Limb (tissue), 2 donors: ENCODE measurements at regions not wholly inside any gene's neighbourhood (a gene's known extent, or its start where the extent isn't known, plus 50 kb on each side); places are given as distances from the start of the nearest gene placed in this dataset.
"Not testable (repeated sequence)": the region's sequence is repeated elsewhere in the genome, so short reads cannot be mapped to it uniquely, and the experiment has no call there.

Experiments used
- DNase-seq, 2 donors: peaks; one replicate each; pipeline ENCODE4 v3.0.0-alpha.2; 2016; ENCODE audit errors: extremely low spot score in 2 of 2

DNA sequence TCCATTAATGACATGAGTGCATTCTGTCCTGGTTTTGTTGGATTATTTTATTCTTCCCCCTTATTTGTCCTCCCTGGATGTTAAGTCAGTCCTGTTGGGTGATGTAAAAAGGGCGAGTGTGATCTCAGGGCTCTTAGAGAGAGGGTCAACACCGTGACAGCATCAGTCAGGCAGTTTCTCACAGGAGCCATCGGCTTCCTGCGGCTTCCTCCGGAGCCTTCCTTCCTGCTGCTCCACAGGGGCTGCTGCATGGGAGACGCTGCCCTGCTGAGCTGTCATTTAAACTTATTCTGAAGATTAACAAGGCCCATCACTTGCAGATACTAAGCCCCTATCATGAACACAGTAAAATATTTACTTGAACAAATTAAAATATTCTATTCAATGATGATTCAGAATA, 211.3 kb downstream of the SPATA31A1 start:
- DNase-seq: not testable (repeated sequence)

DNA sequence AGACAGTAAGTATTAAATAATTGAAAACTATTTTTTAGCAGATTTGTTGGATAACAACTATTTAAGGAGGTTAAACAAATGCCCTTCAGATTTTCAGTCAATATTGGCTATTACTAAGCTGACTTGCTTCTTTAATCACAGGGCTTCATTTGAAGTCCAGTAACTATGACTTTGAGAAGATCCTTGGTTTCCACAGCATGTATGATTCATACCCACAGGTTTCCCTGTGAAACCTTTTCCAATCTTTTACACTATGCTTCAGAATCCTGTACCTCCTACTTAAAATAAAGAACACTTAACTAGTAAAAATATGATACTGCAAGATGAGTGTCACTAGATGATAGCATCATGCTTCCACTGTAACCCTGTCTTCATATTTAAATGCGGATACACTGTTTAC, 211.9 kb downstream of the SPATA31A1 start:
- DNase-seq: not testable (repeated sequence)

DNA sequence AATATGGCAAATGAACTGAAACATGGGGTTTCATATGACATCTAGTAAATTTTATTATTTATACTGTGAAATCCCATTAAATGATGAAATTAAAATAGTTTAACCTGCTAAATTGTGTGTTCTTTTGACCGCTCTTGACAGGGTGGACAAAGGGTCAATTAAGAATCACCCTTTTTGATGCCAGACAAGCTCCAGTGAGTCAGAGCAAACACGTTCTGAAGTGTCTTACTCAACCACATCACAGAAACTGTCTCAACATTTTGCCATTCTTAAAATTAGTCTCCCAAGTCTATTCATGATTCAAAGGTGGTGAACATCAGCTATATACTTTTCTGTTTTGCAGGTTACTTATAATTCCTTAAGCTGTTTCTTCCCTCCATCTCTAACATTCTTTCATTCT, 213.4 kb downstream of the SPATA31A1 start:
- not testable (repeated sequence) for DNase-seq

DNA sequence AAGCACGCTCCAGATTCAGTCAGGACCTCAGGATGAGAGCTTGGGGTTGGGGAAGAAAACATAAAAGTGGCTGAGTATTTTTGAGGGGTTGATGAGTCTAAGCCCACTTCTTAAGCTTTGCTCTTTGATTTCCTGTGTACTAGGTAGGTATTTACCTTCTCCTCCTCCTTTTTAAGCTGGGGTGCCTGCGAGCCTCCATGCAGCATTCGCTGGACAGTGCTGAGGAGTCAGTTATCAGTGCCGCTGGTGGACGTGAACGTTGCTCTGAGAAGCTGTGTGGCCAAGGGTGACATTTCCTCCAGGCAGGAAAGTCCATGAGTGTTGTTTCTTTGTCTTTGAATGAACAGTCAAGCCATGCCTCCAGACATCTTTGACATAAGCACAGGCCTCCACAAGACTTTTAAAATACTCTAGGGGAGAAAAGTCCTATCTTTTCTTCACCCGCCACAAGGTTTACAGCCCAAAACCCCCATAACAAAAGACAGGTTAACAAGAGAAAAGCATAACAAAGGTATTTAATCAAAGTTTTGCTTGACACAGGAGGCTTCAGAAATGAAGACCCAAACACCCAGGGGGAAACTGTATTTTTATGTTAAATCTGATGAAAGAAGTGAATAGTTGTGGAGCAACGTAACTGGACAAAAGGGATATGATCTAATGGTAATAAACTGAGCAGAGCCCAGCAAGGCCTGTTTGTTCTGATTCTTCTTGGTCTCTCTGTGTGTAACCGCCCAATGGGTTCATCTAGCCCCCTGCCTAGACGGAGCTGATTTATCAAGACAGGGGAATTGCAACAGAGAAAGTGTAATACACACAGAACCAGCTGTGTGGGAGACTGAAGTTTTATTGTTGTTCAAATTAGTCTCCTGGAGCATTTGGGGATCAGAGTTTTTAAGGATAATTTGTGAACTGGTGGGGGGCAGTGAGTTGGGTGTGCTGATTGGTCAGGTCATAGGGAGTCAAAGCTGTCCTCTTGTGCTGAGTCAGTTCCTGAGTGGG, 217.9 kb downstream of the SPATA31A1 start:
- DNase-seq: not testable (repeated sequence)

DNA sequence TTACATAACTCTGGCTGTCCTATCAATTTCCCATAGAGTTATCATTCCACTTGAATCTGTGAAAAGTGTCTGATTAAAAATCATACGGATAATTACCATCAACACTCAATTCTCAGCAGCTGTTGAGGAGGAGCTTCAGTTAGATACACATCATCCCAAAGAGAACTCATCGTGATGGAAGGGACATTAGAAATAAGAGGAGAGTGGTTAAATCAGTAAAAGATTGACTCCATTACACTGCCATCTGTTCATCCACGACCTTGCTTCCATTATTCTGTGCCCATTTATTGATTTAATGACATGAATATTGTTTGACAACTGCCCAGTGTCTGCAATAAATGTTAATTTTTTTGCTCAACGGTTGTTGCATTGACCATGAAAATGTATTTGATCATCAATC, 223.5 kb downstream of the SPATA31A1 start:
- DNase-seq: not testable (repeated sequence)

DNA sequence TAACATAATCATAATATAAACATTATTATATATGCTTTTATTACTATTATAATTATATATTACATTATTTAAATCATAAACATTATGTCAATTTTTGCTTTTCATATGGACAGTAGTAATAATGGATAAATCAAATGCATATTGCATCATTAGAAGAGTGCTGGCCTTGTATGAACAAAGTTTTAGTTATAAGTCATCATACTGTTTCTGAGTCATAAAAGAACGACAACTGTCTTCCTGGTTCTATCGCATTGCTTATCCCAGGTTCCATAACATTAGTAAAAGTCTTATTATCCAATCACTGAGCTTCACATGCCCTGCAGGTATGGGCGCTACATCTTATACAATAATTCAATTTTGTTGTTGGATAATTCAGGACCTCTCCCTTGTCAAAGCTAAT, 225.8 kb downstream of the SPATA31A1 start:
- not testable (repeated sequence) for DNase-seq

DNA sequence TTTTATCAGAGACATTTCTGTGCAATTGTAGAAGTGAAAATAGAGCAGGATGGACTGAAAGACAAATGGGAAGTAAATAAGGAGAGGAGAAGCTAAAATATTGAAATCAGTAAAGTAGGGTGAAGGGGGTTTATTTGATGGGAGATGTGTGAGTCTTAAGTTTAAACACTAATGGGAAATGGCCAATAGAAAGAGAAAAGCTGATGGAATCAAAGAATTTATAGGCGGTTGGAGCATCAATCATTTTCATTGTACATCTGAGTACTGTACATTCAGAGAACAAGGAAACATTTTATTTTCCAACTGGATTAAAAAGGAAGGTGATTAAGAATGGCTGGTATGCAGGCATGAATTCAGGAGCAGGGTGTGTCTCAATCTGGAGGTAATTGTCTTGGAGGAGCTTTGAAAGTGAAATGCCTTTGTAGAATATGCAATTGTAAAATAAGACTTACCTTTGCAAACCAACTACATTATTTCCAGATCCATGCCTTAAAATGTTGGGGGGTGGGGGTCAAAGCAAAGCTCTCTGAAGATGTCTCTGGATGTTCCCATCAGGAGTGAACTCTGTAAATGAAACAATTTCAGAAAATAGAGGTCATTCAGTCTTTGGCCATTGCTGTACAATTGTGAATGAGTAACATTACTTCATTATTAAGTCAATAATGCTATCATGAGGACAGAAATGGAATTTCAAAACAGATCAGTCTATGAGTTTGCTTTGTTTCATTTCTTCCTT, 227.4 kb downstream of the SPATA31A1 start:
- DNase-seq: not testable (repeated sequence)

DNA sequence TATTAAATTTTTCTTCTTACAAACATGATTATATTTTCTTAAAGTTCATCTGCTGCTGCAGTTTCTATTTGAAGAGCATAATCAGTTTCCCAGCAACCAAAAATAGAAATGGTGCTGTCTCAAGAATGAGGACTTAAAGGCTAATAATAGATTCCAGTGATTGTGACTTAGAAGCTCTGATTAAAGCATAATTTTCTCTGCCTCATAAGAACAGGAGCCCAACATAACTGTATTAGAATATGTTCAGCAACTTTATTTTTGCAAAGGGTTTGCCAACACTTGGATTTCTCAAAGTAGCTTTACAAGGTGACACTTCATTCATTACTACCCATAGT, 227.9 kb downstream of the SPATA31A1 start:
- not testable (repeated sequence) for DNase-seq

DNA sequence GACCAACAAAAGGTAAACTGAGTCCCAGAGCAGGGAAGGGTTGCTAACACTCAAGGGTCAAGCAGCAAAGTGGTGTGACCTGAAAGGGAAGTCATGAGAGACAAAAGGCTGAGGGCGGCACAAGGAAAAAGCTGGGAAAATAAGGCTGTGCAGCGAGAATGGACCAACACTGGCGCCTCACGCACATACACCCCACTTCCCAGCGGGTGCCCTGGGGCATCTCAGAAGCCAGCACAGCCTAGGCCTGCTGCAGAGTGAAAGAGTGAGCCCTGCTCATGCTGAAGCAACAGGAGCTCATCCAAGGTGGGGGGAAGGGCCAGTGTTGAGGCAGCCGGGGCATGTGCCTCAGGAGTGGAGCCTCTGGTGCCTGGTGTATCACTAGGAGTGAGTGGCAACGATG, 229.8 kb downstream of the SPATA31A1 start:
- not testable (repeated sequence) for DNase-seq

DNA sequence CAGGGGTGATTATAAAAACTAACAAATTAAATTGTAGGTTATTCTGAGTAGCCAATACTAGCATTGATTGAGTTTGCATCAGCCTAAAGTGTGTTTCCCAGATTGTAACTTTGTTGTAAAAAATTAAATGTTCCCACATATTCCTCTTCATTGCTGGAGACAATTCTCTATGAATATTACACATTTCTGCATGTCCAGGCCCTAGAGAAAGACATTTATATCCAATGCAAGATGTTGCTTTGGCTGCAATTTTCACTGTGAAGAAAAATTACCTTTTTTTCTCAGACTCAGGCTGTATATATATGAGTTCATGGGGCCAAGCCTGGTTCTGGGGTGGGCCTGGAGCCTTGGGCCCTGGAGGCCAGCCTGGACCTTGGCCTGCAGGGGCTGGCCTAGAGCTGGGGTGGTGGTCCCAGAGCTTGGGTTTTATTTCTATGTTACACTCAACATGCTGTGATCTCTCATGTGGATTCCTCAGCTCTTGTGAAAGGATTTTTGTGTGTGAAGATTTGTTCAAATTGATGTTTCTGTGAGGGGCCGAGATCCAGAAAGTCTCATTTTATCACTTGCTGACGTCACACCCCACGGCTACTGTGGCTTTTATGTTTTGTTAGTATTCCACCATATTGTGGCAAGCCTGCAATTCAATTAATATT, 232.5 kb downstream of the SPATA31A1 start:
- DNase-seq: no peak

DNA sequence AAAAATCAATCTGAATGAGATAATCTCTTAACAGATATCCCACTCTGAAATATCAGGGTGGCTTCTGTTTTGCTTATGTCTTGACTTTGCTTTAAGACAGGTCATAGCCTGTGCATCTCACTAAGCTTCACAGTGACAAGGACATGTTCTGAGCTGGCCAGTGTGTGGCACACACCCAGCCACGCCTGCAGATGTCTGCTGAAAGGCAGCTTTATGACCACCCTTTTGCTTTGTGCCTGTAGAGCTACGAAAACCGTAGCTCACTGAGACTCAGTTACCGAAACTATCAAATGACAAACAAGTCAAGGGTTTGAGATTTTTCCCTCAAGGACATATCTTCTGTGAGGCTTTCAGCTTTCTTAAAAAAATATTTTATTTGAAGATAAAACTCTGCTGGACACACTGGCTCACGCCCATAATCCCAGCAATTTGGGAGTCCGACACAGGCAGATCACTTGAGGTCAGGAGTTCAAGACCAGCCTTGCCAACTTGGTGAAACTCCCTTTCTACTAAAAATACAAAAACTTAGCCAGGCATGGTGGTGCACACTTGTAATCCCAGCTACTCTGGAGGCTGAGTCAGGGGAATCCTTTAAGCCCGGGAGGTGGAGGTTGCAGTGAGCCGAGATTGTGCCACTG, 233.2 kb downstream of the SPATA31A1 start:
- DNase-seq: peak in 1 of 2 donors; percentile 1

DNA sequence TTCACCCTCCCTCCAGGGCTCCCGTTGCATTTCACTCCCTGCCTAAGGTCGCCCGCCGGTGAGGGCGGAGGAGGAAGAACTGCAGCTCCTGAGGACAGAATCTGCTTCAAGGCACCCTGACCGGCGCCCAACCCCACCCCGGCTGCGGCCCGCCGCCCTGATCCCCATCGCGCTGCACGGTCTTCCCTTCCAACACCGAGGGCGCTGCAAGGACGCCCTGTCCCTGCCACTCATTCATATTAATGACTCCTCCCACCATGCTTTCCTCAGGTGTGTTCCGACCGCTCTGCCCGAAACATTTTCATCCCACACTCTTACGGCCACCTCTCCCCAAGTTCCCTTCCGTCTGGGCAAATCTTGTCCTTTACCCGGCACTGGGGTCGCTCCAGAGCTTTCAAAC, 248.6 kb downstream of the SPATA31A1 start:
- DNase-seq: not testable (repeated sequence)

DNA sequence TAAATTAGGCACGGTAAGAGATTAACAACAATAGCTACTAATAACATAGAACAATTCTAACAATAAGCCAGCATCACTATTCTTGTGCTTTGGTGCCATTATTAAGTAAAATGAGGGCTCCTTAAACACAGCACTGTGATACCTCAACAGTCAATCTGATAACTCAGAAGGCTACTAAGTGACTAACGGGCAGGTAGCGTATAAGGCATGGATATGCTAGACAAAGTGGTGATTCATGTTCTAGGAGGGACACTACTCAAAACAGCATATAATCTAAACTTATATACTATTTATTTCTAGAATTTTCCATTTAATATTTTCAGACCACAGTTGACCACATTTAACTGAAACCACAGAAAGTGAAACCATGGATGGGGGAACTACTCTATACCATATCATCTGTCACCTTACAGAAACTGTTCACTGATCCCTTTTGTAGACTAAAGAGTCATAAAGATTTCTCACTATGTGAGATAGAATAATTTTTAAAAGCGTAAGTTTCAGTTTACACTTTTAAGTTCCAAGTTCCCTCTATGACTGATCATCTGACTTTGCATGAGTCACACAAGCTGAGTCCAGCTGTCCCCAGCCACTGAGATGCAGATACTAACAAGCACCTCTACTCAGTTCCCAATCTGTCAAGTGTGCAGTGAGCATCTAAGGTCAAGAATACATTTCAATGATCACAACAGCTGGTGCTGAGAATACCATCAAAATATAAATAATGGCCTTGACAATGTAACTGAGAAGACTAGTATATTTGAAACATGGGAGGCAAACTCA, 256.2 kb downstream of the SPATA31A1 start:
- DNase-seq: not testable (repeated sequence)

DNA sequence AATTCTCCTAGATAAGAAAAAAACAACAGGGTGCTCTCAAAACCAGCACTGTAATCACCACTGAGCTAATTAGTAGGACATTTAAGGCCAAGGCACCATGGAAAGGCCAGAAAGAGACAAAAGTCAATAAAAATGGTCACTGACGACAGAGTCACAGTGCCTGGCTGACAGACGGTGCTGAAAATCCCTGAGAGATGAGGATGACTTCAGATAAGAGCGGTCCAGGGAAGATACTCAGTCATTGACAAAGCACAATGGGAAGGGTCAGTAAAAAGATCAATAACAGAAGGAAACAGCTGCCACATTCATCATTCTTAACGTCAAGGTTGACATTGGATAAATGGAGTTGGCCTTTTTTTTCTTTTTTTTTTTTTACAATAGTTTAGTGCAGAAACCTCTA, 261.0 kb downstream of the SPATA31A1 start:
- DNase-seq: not testable (repeated sequence)

DNA sequence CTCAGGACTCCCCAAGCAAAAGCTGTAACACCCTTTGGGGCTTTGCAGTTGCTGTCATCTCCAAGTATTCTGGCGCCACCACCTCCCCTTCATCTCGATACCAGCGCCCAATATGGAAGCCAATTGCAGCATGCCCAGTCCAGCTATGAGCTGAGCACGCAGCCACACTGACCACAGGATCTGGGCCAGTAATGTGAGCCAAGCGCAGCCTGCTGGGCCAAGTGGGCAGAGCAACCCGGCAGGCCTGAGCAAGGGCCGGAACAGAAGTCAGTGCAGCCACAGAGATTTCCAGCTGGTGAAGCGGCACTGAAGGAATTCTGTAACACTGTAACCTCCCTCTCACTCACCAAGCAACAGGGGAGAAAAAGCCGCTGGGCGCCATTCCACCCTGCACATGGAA, 268.6 kb downstream of the SPATA31A1 start:
- not testable (repeated sequence) for DNase-seq

DNA sequence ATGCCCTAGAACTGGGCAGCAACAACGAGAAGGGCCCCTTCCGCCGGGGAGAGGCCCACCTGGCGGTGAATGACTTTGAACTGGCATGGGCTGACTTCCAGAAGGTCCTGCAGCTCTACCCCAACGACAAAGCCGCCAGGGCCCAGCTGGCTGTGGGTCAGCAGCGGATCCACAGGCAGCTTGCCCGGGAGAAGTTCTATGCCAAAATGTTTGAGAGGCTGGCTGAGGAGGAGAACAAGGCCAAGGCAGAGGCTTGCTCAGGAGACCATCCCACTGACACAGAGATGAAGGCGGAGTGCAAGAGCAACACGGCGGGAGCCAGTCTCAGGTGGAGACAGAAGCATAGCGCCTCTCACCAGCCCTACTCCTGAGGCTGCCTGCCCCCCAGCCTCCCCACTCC, 276.6 kb downstream of the SPATA31A1 start:
- not testable (repeated sequence) for DNase-seq

DNA sequence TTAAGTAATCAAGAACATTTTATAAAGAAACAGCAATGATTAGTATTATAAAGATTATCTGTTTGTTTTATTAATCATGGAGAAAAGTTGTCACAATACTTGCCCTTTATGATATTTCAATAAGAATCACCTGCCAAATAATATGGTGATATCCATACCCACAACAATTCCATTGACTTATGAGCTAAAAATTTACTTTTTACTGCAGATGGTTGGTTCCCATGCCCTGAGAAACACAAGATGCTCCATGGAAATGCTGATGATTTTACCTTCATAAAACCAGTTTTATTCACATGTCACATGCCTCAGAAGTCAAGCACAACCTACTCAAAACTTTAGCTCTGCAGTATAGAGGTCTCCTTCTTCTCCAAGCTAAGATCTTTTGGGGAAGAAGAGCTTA, 293.6 kb downstream of the SPATA31A1 start:
- DNase-seq: not testable (repeated sequence)

DNA sequence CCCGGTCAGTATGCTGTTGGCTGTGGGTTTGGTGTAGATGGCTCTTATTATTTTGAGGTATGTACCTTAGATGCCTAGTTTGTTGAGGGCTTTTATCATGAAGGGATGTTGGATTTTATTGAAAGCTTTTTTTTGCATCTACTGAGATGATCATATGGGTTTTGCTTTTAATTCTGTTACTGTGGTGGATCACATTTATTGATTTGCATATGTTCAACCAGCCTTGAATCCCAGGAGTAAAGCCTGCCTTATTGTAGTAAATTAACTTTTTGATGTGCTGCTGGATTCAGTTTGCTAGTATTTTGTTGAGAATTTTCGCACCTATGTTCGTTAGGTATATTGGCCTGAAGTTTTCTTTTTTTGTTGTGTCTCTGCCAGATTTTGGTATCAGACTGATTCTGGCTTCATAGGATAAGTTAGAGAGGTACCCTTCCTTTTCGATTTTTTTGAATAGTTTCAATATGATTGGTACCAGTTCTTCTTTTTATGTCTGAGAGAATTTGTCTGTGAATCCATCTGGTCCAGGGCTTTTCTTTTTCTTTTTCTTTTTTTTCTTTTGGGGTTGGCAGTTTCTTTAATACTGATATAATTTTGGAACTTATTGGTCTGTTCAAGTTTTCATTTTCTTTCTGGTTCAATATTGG, 301.6 kb downstream of the SPATA31A1 start:
- not testable (repeated sequence) for DNase-seq

DNA sequence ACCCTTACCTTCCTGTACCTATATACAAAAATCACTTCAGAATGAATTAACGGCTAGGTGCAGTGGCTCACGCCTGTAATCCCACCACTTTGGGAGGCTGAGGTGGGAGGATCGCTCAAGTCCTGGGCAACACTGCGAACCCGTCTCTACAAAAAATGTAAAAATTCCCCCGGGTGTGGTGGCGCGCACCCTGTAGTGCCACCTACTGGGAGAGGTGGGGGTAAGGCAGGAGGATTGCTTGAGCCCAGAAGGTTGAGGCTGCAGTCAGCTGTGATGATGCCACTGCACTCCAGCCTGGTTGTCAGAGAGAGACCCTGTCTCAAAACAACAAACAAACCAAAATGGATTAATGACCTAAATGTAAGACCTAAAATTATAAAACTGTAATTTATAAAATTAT, 307.6 kb downstream of the SPATA31A1 start:
- not testable (repeated sequence) for DNase-seq

DNA sequence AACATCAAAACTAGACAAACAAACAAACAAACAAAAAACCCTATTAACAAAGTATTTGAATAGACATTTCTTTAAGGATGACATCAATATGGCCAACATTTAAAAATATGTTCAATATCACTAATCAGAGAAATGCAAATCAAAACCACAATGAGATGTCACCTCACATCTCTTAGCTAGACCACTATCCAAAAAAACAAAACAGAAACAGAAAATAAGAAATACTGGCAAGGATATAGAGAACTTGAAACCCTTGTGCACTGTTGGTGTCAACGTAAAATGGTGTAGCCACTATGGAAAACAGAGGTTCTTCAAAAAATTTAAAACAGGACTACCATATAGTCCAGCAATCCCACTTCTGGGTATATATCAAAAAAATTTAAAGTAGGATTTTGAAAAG, 308.2 kb downstream of the SPATA31A1 start:
- DNase-seq: not testable (repeated sequence)
